Lower lobe of right lung (tissue), 2 donors: ENCODE measurements at regions not wholly inside any gene's neighbourhood (a gene's known extent, or its start where the extent isn't known, plus 50 kb on each side); places are given as distances from the start of the nearest gene placed in this dataset.

Source experiments
- ATAC-seq, 2 donors: fragments of 200-7000 bp; cut with Tn5 transposase; one replicate each; pipeline ENCODE4 v1.9.1; 2020 to 2022; ENCODE audit warnings: mild to moderate bottlenecking in 2 of 2, moderate library complexity in 2 of 2
- DNase-seq: peaks from one replicate; pipeline ENCODE4 v3.0.0-alpha.2; 2020
- H3K27ac ChIP-seq: fragments of 200-600 bp; one replicate; pipeline ENCODE4 v1.8.0; 2022
- H3K27me3 ChIP-seq: fragments of 200-600 bp; one replicate; pipeline ENCODE4 v1.8.0; 2022; ENCODE audit warnings: low read depth
- H3K36me3 ChIP-seq: fragments of 200-600 bp; one replicate; pipeline ENCODE4 v1.8.0; 2022; ENCODE audit warnings: mild to moderate bottlenecking
- H3K4me1 ChIP-seq: fragments of 200-600 bp; one replicate; pipeline ENCODE4 v1.8.0; 2022
- H3K4me3 ChIP-seq: fragments of 200-600 bp; one replicate; pipeline ENCODE4 v1.8.0; 2022; ENCODE audit warnings: mild to moderate bottlenecking
- H3K9me3 ChIP-seq: fragments of 200-600 bp; one replicate; pipeline ENCODE4 v1.8.0; 2022
- intact Hi-C: fragments of 100-400 bp; cut with DNase I; formaldehyde crosslinking; loops from one replicate; pipeline ENCODE4 v1.11.0; 2022
- TF ChIP-seq, protein P1 (sequence below): fragments of 200-600 bp; IDR thresholded peaks from one replicate; pipeline ENCODE4 v1.8.0; 2022; ENCODE audit warnings: antibody characterized with exemption, mild to moderate bottlenecking
- donor health status: DM: no; HTN: yes; CAD: no; lungs with severe emphysema.

GRCh38 chr3:80238152-80238551 lies 470.4 kb upstream of the ROBO1 start:
- Histone ChIP-seq H3K36me3 (no peaks in the 10 kb centered on the region), H3K27ac (no peak overlapping the region), H3K4me3 (no peak overlapping the region), H3K4me1 (no peaks in the 10 kb centered on the region), H3K27me3 (no peaks in the 10 kb centered on the region), H3K9me3 (no peaks in the 10 kb centered on the region)
- ATAC-seq (no peak), DNase-seq (no peak)
- TF ChIP-seq, protein P1, sequence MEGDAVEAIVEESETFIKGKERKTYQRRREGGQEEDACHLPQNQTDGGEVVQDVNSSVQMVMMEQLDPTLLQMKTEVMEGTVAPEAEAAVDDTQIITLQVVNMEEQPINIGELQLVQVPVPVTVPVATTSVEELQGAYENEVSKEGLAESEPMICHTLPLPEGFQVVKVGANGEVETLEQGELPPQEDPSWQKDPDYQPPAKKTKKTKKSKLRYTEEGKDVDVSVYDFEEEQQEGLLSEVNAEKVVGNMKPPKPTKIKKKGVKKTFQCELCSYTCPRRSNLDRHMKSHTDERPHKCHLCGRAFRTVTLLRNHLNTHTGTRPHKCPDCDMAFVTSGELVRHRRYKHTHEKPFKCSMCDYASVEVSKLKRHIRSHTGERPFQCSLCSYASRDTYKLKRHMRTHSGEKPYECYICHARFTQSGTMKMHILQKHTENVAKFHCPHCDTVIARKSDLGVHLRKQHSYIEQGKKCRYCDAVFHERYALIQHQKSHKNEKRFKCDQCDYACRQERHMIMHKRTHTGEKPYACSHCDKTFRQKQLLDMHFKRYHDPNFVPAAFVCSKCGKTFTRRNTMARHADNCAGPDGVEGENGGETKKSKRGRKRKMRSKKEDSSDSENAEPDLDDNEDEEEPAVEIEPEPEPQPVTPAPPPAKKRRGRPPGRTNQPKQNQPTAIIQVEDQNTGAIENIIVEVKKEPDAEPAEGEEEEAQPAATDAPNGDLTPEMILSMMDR = no peak
- intact Hi-C loops = no loop called here

GRCh38 chr3:80234706-80235105 lies 466.9 kb upstream of the ROBO1 start:
- no peak for DNase-seq
- H3K36me3 ChIP-seq = no peaks in the 10 kb centered on the region
- H3K27me3 ChIP-seq = no peaks in the 10 kb centered on the region
- no peak overlapping the region for H3K4me3 ChIP-seq
- intact Hi-C loops = no loop called here
- H3K27ac ChIP-seq = no peak overlapping the region
- H3K9me3 ChIP-seq = no peaks in the 10 kb centered on the region
- TF ChIP-seq, protein P1 = no peak
- no peaks in the 10 kb centered on the region for H3K4me1 ChIP-seq
- no peak for ATAC-seq

GRCh38 chr3:80233576-80233975 lies 465.8 kb upstream of the ROBO1 start:
- H3K4me1 ChIP-seq = no peaks in the 10 kb centered on the region
- ATAC-seq (no peak), DNase-seq (no peak)
- TF ChIP-seq, protein P1 = no peak
- no peaks in the 10 kb centered on the region for H3K9me3 ChIP-seq
- H3K4me3 ChIP-seq = no peak overlapping the region
- H3K27me3 ChIP-seq = no peaks in the 10 kb centered on the region
- no peaks in the 10 kb centered on the region for H3K36me3 ChIP-seq
- H3K27ac ChIP-seq = no peak overlapping the region
- intact Hi-C loops = no loop called here

GRCh38 chr3:80232760-80233159 lies 465.0 kb upstream of the ROBO1 start:
- TF ChIP-seq, protein P1 = no peak
- Histone ChIP-seq H3K27me3 (no peaks in the 10 kb centered on the region), H3K4me3 (no peak overlapping the region), H3K36me3 (no peaks in the 10 kb centered on the region), H3K9me3 (no peaks in the 10 kb centered on the region), H3K4me1 (no peaks in the 10 kb centered on the region), H3K27ac (no peak overlapping the region)
- DNase-seq (no peak), ATAC-seq (no peak)
- intact Hi-C loops = no loop called here

- no peak for ATAC-seq
- TF ChIP-seq, protein P1 = no peak
- Histone ChIP-seq H3K4me3 (no peak overlapping the region), H3K36me3 (no peaks in the 10 kb centered on the region), H3K9me3 (no peaks in the 10 kb centered on the region), H3K27me3 (no peaks in the 10 kb centered on the region), H3K27ac (no peak overlapping the region), H3K4me1 (no peaks in the 10 kb centered on the region)
- DNase-seq = no peak
- intact Hi-C loops = no loop called here
Observed at GRCh38 chr3:80230962-80231361, 463.2 kb upstream of the ROBO1 start.

DNA sequence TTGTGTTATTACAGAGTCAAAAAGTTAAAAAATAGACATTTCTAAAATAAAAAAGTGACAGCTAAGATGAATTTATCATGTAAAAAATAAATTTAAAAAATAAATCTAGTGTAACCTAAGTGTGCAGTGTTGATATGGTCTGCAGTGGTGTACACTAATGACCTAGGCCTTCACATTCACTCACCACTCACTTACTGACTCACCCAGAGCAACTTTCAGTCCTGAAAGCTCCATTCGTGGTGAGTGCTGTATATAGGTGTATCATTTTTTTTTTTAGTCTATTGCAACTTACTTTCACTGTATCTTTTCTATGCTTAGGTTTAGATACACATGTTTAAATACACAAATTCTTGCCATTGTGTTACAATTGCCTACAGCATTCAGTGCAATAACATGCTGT lies 459.4 kb upstream of the ROBO1 start:
- TF ChIP-seq, protein P1 = no peak
- H3K9me3 ChIP-seq = no peaks in the 10 kb centered on the region
- no peaks in the 10 kb centered on the region for H3K27me3 ChIP-seq
- intact Hi-C loops = no loop called here
- no peak for ATAC-seq
- H3K27ac ChIP-seq = no peak overlapping the region
- H3K36me3 ChIP-seq = no peaks in the 10 kb centered on the region
- DNase-seq = no peak
- no peaks in the 10 kb centered on the region for H3K4me1 ChIP-seq
- H3K4me3 ChIP-seq = no peak overlapping the region
